ENCODE measurements at regions not wholly inside any gene's neighbourhood (a gene's known extent, or its start where the extent isn't known, plus 50 kb on each side); places are given as distances from the start of the nearest gene placed in this dataset.

- WGBS (ENCODE audit: low lambda C conversion rate, missing lambda C conversion rate) = 95% methylated on average over 5 of the region's 5 CpGs
- no peak for DNase-seq (ENCODE audit: low spot score)
Measured at GRCh38 chr7:96927131-96927530, 78.2 kb upstream of the DLX6 start.

DNA sequence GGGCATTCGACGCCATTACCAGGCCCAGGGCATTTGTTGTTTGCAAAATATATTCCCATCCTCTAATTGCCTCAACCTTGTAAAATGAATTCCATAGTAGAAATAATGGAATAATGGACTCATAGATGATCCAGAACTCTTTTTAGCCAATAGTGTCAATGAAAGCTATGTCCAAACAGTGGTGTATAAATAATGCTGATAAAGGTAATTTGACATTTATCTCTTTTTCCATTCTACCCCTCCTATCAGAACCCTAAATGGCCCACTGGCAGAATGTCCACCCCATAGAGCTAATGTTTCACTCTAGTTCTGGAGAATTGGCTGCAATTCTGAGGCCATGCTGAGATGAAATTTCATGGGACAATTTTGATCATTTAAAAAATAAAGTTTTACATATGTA is 76.4 kb upstream of the DLX6 start:
- H3K4me1 ChIP-seq (ENCODE audit: insufficient read depth) = peaks cover 2% of the 10 kb centered on the region
- H3K27me3 ChIP-seq = no peaks in the 10 kb centered on the region
- WGBS (ENCODE audit: low lambda C conversion rate, missing lambda C conversion rate) = 96% methylated on average over 2 of the region's 2 CpGs

More at GRCh38 chr7:96927131-96927530, 78.2 kb upstream of the DLX6 start:
- H3K79me2 ChIP-seq = no peaks in the 10 kb centered on the region
- no peaks in the 10 kb centered on the region for H3K4me1 ChIP-seq (ENCODE audit: insufficient read depth)
- H3K9me3 ChIP-seq (ENCODE audit: low read depth) = no peaks in the 10 kb centered on the region
- no peak overlapping the region for H2AFZ ChIP-seq
- H3K36me3 ChIP-seq (replicated peaks; ENCODE audit: insufficient read depth, low read depth) = no peaks in the 10 kb centered on the region
- H3K27me3 ChIP-seq = no peaks in the 10 kb centered on the region
- H4K20me1 ChIP-seq (ENCODE audit: insufficient read depth, poor library complexity, severe bottlenecking) = no peaks in the 10 kb centered on the region
- H3K9me2 ChIP-seq (replicated peaks; ENCODE audit: insufficient read depth) = no peaks in the 10 kb centered on the region
- no peak overlapping the region for H3K4me3 ChIP-seq
- TF ChIP-seq EZH2 (IDR thresholded peaks at IDR 0.05; ENCODE audit: borderline replicate concordance) (no peak), CTCF (IDR thresholded peaks at IDR 0.05; ENCODE audit: poor library complexity) (no peak), EZH2phosphoT487 (IDR thresholded peaks at IDR 0.05; ENCODE audit: low read depth, severe bottlenecking, unreplicated experiment) (no peak)
- H3K4me2 ChIP-seq = no peak overlapping the region
- H3K27ac ChIP-seq = no peak overlapping the region

GRCh38 chr7:96931891-96932290 is 73.5 kb upstream of the DLX6 start:
- no peak for TF ChIP-seq EZH2phosphoT487 (IDR thresholded peaks at IDR 0.05; ENCODE audit: low read depth, severe bottlenecking, unreplicated experiment)
- TF ChIP-seq EZH2 (IDR thresholded peaks at IDR 0.05; ENCODE audit: borderline replicate concordance) = no peak
- no peak for TF ChIP-seq CTCF (IDR thresholded peaks at IDR 0.05; ENCODE audit: poor library complexity)
- H3K9me3 ChIP-seq (ENCODE audit: low read depth) = no peaks in the 10 kb centered on the region
- WGBS (ENCODE audit: low lambda C conversion rate, missing lambda C conversion rate) = 0% methylated on average over 1 of the region's 1 CpG

More for the DNA sequence above, 76.4 kb upstream of the DLX6 start:
- no peak for DNase-seq (ENCODE audit: low spot score)
- TF ChIP-seq CTCF (IDR thresholded peaks at IDR 0.05; ENCODE audit: poor library complexity) (no peak), EZH2 (IDR thresholded peaks at IDR 0.05; ENCODE audit: borderline replicate concordance) (no peak), EZH2phosphoT487 (IDR thresholded peaks at IDR 0.05; ENCODE audit: low read depth, severe bottlenecking, unreplicated experiment) (no peak)
- Histone ChIP-seq H3K9me3 (ENCODE audit: low read depth) (no peaks in the 10 kb centered on the region), H3K27ac (no peak overlapping the region), H3K4me3 (no peak overlapping the region), H3K79me2 (no peaks in the 10 kb centered on the region), H2AFZ (no peak overlapping the region), H3K4me2 (no peak overlapping the region), H3K36me3 (replicated peaks; ENCODE audit: insufficient read depth, low read depth) (no peaks in the 10 kb centered on the region), H3K9me2 (replicated peaks; ENCODE audit: insufficient read depth) (no peaks in the 10 kb centered on the region), H4K20me1 (ENCODE audit: insufficient read depth, poor library complexity, severe bottlenecking) (no peaks in the 10 kb centered on the region)

More at GRCh38 chr7:96931891-96932290, 73.5 kb upstream of the DLX6 start:
- no peak overlapping the region for H2AFZ ChIP-seq
- H3K4me2 ChIP-seq = no peak overlapping the region
- no peak for DNase-seq (ENCODE audit: low spot score)
- H4K20me1 ChIP-seq (ENCODE audit: insufficient read depth, poor library complexity, severe bottlenecking) = no peaks in the 10 kb centered on the region
- H3K4me3 ChIP-seq = no peak overlapping the region
- H3K36me3 ChIP-seq (replicated peaks; ENCODE audit: insufficient read depth, low read depth) = no peaks in the 10 kb centered on the region
- H3K27me3 ChIP-seq = no peaks in the 10 kb centered on the region
- no peak overlapping the region for H3K27ac ChIP-seq
- peaks cover 2% of the 10 kb centered on the region for H3K4me1 ChIP-seq (ENCODE audit: insufficient read depth)
- H3K79me2 ChIP-seq = no peaks in the 10 kb centered on the region
- no peaks in the 10 kb centered on the region for H3K9me2 ChIP-seq (replicated peaks; ENCODE audit: insufficient read depth)

Measured in hepatocyte (in vitro differentiated cells).